Common myeloid progenitor, CD34-positive (primary cell): ENCODE measurements at regions not wholly inside any gene's neighbourhood (a gene's known extent, or its start where the extent isn't known, plus 50 kb on each side); places are given as distances from the start of the nearest gene placed in this dataset.
A peak's percentile ranks its signal among the peaks of the same experiment; 100 is the strongest.

Experiments used
- CTCF ChIA-PET: fragments of 350-600 bp; sonication (Branson Sonifier 250); formaldehyde crosslinking; loops from one replicate; lab custom pipeline; 2021; ENCODE audit warnings: antibody characterized with exemption; lab: Charles Lee
- POLR2A ChIA-PET: fragments of 350-600 bp; sonication (Branson Sonifier 250); formaldehyde crosslinking; loops from one replicate; lab custom pipeline; 2021; ENCODE audit warnings: antibody characterized with exemption; lab: Charles Lee
- DNase-seq, 3 donors: peaks; one replicate each; pipeline versions ENCODE4 v3.0.0 to v3.0.0-alpha.2; 2013
- H3K27ac ChIP-seq, 2 experiments: 1 replicate in 1 of 2; 2 replicates in 1 of 2; pipeline ENCODE4 v1.7.0; 2013; ENCODE audit warnings: inconsistent platforms in 2 of 2, low read length in 2 of 2, mild to moderate bottlenecking in 2 of 2, low read depth in 1 of 2, moderate library complexity in 1 of 2; ENCODE audit not compliant: severe bottlenecking in 2 of 2, insufficient read depth in 1 of 2, poor library complexity in 1 of 2
- H3K27me3 ChIP-seq, 5 experiments: replicated peaks in 2 of 5; 1 replicate in 3 of 5; 2 replicates in 2 of 5; pipeline versions ENCODE4 v1.6.1 to v1.7.0; 2013; ENCODE audit warnings: low read length in 4 of 5, mild to moderate bottlenecking in 2 of 5, moderate library complexity in 2 of 5, inconsistent platforms in 1 of 5; ENCODE audit not compliant: insufficient read depth in 5 of 5, control insufficient read depth in 4 of 5
- H3K36me3 ChIP-seq, 4 experiments: 1 replicate in 2 of 4; 2 replicates in 2 of 4; pipeline versions ENCODE4 v1.6.1 to v1.7.0; 2013; ENCODE audit warnings: low read length in 3 of 4, control low read depth in 1 of 4, mild to moderate bottlenecking in 1 of 4; ENCODE audit not compliant: control insufficient read depth in 4 of 4, insufficient read depth in 4 of 4
- H3K4me1 ChIP-seq, 4 experiments: 1 replicate in 3 of 4; 2 replicates in 1 of 4; pipeline versions ENCODE4 v1.6.1 to v1.7.1; 2013; ENCODE audit warnings: low read length in 3 of 4, mild to moderate bottlenecking in 3 of 4, control low read depth in 1 of 4, inconsistent platforms in 1 of 4, moderate library complexity in 1 of 4; ENCODE audit not compliant: control insufficient read depth in 4 of 4, insufficient read depth in 4 of 4; ENCODE audit errors: control extremely low read depth in 1 of 4
- H3K4me3 ChIP-seq, 7 experiments: 1 replicate in 4 of 7; 2 replicates in 3 of 7; pipeline versions ENCODE4 v1.5.1 to v1.7.0; 2013; ENCODE audit warnings: mild to moderate bottlenecking in 7 of 7, low read length in 6 of 7, moderate library complexity in 6 of 7, inconsistent platforms in 2 of 7, low read depth in 2 of 7, control low read depth in 1 of 7; ENCODE audit not compliant: insufficient read depth in 4 of 7, control insufficient read depth in 1 of 7; ENCODE audit errors: extremely low read depth in 1 of 7
- H3K9me3 ChIP-seq, 5 experiments: 1 replicate in 4 of 5; 2 replicates in 1 of 5; pipeline versions ENCODE4 v1.6.1 to v1.7.1; 2013; ENCODE audit warnings: low read length in 4 of 5, mild to moderate bottlenecking in 2 of 5, inconsistent platforms in 1 of 5, low read depth in 1 of 5, moderate library complexity in 1 of 5; ENCODE audit not compliant: control insufficient read depth in 4 of 5, insufficient read depth in 2 of 5; ENCODE audit errors: control extremely low read depth in 1 of 5
- WGBS: methylation state at CpG from one replicate; pipeline ENCODE4 v1.1.5; 2013; ENCODE audit not compliant: insufficient coverage; 5-methylcytosine and 5-hydroxymethylcytosine counted together

DNA sequence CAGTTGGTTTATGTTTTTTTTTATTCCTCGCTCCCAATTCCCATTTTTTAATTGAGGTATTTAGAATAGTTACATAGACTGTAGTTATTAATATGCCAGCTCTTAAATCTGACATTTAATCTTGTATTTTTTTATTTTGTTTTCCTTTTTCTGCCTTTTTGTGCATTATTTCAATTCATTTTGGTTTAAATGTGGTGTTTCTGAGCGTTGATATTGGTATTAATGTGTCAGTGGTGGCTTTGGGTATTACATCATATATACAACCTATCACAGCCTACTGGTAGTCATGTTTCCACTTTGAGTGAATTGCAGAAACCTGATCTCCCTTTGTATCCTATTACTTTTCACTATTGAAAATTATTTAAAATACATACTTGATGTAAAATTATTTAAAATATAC is 1027.3 kb downstream of the KCNT2 start:
- H3K4me1 ChIP-seq: no peaks in the 10 kb centered on the region
- peak in 1 of 3 donors; percentile 0 for DNase-seq
- H3K36me3 ChIP-seq: no peaks in the 10 kb centered on the region
- no CpG with 5 or more reads among the region's 2 CpGs for WGBS
- CTCF ChIA-PET: no interaction called here
- H3K27ac ChIP-seq: no peak overlapping the region
- no peaks in the 10 kb centered on the region for H3K27me3 ChIP-seq
- H3K4me3 ChIP-seq: no peak overlapping the region
- POLR2A ChIA-PET: interaction anchor here (0.6 kb wide), 1 partner anchor 271 kb away, joined by 10 read pairs; no protein-coding TSS in a partner anchor
- peaks cover 0 to 1% (median 0%) of the 10 kb centered on the region in 5 experiments for H3K9me3 ChIP-seq

DNA sequence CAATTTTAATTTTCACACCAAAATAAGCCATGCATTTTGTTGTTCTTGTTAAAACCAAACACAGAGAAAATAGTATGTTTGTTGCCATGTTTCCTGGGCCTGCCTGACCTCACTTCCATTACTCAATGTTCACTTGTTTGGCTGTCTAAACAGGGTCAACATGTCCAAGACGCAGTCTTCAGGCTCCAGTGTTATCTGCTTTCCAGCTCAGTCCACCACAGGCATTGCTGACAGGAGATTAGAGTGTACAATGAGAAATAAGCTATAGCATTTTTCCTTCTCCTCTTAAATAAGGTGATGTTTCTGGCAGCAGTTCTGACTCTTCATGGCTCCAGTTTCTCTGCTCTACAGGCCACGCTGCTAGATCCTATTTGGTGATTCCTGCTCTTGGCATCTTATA is 1030.5 kb downstream of the KCNT2 start:
- H3K27ac ChIP-seq: no peak overlapping the region
- DNase-seq: no peak
- no peaks in the 10 kb centered on the region for H3K36me3 ChIP-seq
- POLR2A ChIA-PET: no interaction called here
- no peak overlapping the region for H3K4me3 ChIP-seq
- no peaks in the 10 kb centered on the region for H3K4me1 ChIP-seq
- H3K9me3 ChIP-seq: peaks cover 0 to 1% (median 0%) of the 10 kb centered on the region in 5 experiments
- no peaks in the 10 kb centered on the region for H3K27me3 ChIP-seq
- CTCF ChIA-PET: no interaction called here
- 100% methylated on average over 2 of the region's 2 CpGs for WGBS

DNA sequence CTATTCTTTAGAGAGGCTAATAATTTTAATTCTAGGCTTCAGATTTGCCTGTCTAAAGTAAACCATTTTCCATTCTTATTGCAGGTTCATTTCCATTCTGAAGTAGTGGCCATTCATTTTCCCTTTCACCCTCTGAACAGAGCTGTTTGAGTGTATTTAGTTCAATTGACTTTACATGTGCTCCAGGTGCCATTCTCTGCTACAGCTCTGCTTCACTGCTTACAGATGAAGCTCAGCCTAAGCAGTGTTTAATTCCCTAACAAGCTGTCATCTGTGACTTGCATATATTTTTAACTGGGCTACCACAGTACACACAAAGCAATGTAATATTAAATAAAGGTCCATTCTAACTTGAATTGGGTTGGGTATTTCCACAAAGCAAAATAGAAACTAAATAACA is 1031.6 kb downstream of the KCNT2 start:
- ChIA-PET CTCF (no interaction called here), POLR2A (no interaction called here)
- H3K36me3 ChIP-seq: no peaks in the 10 kb centered on the region

DNA sequence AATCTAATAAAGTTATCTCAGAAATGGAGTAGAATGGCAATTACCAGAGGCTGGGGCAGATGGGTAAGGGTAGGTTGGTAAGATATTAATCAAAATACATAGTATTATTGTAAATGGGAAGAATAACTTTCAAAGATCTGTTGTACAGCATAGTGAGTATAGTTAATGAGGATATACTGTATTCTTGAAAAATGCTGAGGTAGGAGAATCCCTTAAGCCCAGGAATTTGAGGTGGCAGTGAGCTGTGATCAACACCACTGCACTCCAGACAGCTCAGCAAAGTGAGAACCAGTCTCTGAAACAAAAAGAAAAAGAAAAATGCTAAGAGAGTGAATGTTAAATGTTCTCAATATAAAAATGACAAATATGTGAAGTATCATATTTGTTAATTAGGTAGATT is 1033.7 kb downstream of the KCNT2 start:
- H3K4me1 ChIP-seq: no peaks in the 10 kb centered on the region
- DNase-seq: no peak
- H3K9me3 ChIP-seq: no peaks in the 10 kb centered on the region
- POLR2A ChIA-PET: no interaction called here
- H3K36me3 ChIP-seq: no peaks in the 10 kb centered on the region
- H3K27ac ChIP-seq: no peak overlapping the region
- CTCF ChIA-PET: no interaction called here
- H3K4me3 ChIP-seq: no peak overlapping the region
- H3K27me3 ChIP-seq: no peaks in the 10 kb centered on the region

More for the DNA sequence above, 1031.6 kb downstream of the KCNT2 start:
- H3K9me3 ChIP-seq: no peaks in the 10 kb centered on the region
- H3K27me3 ChIP-seq: no peaks in the 10 kb centered on the region
- H3K4me1 ChIP-seq: no peaks in the 10 kb centered on the region
- no peak for DNase-seq
- H3K4me3 ChIP-seq: no peak overlapping the region
- H3K27ac ChIP-seq: no peak overlapping the region

DNA sequence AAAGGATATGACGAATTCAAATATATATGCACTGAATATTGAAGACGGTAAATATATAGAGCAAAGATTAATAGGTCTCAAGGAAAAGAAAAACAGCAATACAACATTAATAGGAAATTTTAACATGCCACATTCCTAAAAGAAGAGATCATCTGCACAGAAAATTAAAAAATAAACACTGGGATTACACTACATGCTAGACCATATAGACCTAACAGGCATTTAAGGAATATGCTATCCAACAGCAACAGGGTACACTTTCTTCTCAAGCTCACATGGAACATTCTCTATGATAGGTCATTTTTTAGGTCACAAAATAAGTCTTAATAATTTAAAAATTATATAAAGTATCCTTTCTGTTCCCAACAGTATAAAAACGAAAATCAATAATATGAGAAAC is 1038.3 kb downstream of the KCNT2 start:
- no peaks in the 10 kb centered on the region for H3K9me3 ChIP-seq
- DNase-seq: no peak
- no CpG with 5 or more reads among the region's 3 CpGs for WGBS
- ChIA-PET CTCF (no interaction called here), POLR2A (no interaction called here)
- no peaks in the 10 kb centered on the region for H3K36me3 ChIP-seq
- H3K4me3 ChIP-seq: no peak overlapping the region
- no peak overlapping the region for H3K27ac ChIP-seq
- H3K27me3 ChIP-seq: no peaks in the 10 kb centered on the region
- H3K4me1 ChIP-seq: no peaks in the 10 kb centered on the region

DNA sequence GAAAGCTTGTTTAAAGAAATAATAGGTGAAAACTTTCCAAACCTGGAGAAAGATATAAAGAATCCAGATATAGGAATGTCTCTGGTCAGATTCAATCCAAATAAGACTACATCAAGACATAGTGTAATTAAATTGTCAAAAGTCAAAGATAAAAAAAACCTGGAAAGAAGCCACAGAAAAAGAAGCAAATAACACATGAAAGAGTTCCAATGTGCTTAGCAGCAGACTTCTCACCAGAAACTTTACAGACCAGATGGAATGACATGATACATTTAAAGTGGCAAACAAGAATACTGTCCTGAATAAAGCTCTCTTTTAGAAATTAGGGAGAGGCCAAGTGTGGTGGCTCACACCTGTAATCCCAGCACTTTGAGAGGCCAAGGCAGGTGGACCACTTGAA is 1039.9 kb downstream of the KCNT2 start:
- Histone ChIP-seq H3K36me3 (no peaks in the 10 kb centered on the region), H3K4me1 (no peaks in the 10 kb centered on the region), H3K4me3 (no peak overlapping the region), H3K27ac (no peak overlapping the region), H3K9me3 (no peaks in the 10 kb centered on the region), H3K27me3 (no peaks in the 10 kb centered on the region)
- no peak for DNase-seq
- POLR2A ChIA-PET: no interaction called here
- CTCF ChIA-PET: interaction anchor here (1.5 kb wide), 1 partner anchor 25 kb away, joined by 3 read pairs; no protein-coding TSS in a partner anchor

DNA sequence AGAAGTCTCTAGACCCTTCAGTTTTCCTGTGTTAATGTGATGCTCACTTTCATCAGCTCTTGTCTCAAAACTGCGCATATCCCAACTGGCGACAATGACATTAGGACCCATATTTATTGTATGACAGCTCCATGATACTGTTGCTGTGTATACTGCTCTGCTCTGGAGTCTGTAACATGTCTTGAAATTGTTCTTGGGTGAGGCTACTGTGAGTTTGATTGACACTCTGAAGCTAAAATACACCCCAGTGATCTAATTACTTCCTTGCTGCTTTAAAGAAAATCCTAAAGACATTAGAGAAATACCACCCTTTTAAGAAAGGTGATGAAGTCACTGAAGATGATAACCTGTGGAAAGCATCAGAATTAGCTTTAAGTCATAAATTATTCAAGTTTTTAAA is 1046.2 kb downstream of the KCNT2 start:
- CTCF ChIA-PET: interaction anchor here (1.4 kb wide), 1 partner anchor 13 kb away, joined by 4 read pairs; no protein-coding TSS in a partner anchor
- no peak overlapping the region for H3K27ac ChIP-seq
- POLR2A ChIA-PET: no interaction called here
- no CpG with 5 or more reads among the region's 2 CpGs for WGBS
- H3K27me3 ChIP-seq: no peaks in the 10 kb centered on the region
- no peaks in the 10 kb centered on the region for H3K36me3 ChIP-seq
- H3K4me1 ChIP-seq: no peaks in the 10 kb centered on the region
- DNase-seq: no peak
- peaks cover 0 to 1% (median 0%) of the 10 kb centered on the region in 5 experiments for H3K9me3 ChIP-seq
- H3K4me3 ChIP-seq: no peak overlapping the region
